PC-9 (cell line): ENCODE measurements at regions not wholly inside any gene's neighbourhood (a gene's known extent, or its start where the extent isn't known, plus 50 kb on each side); places are given as distances from the start of the nearest gene placed in this dataset.

Experiments used
- BruUV-seq: library from RNA; stranded (reverse); fragments of 400-500 nt; replicated peaks from 2 replicates; lab custom pipeline; 2021; lab: Mats Ljungman, UMichigan
- CTCF ChIA-PET: fragments of 300-600 bp; sonication (Branson Sonifier 250); formaldehyde crosslinking; loops from one replicate; lab custom pipeline; 2022; ENCODE audit warnings: antibody characterized with exemption; lab: Charles Lee
- POLR2A ChIA-PET: fragments of 300-600 bp; sonication (Branson Sonifier 250); formaldehyde crosslinking; loops from one replicate; lab custom pipeline; 2022; ENCODE audit warnings: antibody characterized with exemption; ENCODE audit not compliant: unreplicated experiment; lab: Charles Lee
- DNase-seq, 2 experiments: peaks; one replicate each; pipeline versions ENCODE4 v3.0.0 to v3.0.0-alpha.2; 2015 to 2022; ENCODE audit warnings: mixed read lengths in 1 of 2
- H2AFZ ChIP-seq: fragments of 200-600 bp; sonication (generic); 2 replicates; pipeline ENCODE4 v1.8.1; 2017; ENCODE audit warnings: antibody characterized with exemption
- H3F3A ChIP-seq: fragments of 200-600 bp; sonication (generic); 2 replicates; pipeline ENCODE4 v1.8.1; 2017; ENCODE audit warnings: antibody characterized with exemption, mild to moderate bottlenecking, low read depth; ENCODE audit not compliant: insufficient read depth
- H3K27ac ChIP-seq: fragments of 200-600 bp; sonication (generic); 2 replicates; pipeline ENCODE4 v1.6.1; 2016; ENCODE audit warnings: mixed run types
- H3K27me3 ChIP-seq: fragments of 200-600 bp; sonication (generic); 2 replicates; pipeline ENCODE4 v1.6.1; 2016; ENCODE audit warnings: low read depth, mixed run types; ENCODE audit not compliant: insufficient read depth
- H3K36me3 ChIP-seq: fragments of 200-600 bp; sonication (generic); 2 replicates; pipeline ENCODE4 v1.6.1; 2016; ENCODE audit warnings: low read depth, mixed run types
- H3K4me1 ChIP-seq: fragments of 200-600 bp; sonication (generic); replicated peaks from 2 replicates; pipeline ENCODE4 v1.6.1; 2016; ENCODE audit warnings: mixed run types; ENCODE audit not compliant: insufficient read depth
- H3K4me2 ChIP-seq: fragments of 200-600 bp; sonication (generic); 2 replicates; pipeline ENCODE4 v1.6.1; 2017; ENCODE audit warnings: mixed run types
- H3K4me3 ChIP-seq: fragments of 200-600 bp; sonication (generic); 2 replicates; pipeline ENCODE4 v1.6.1; 2016; ENCODE audit warnings: mixed run types
- H3K79me2 ChIP-seq: fragments of 200-600 bp; sonication (generic); 2 replicates; pipeline ENCODE4 v1.6.1; 2017; ENCODE audit warnings: low read depth, mixed run types
- H3K9me2 ChIP-seq: fragments of 200-600 bp; sonication (generic); 2 replicates; pipeline ENCODE4 v1.8.1; 2017; ENCODE audit warnings: mild to moderate bottlenecking; ENCODE audit not compliant: insufficient read depth
- H3K9me3 ChIP-seq: fragments of 200-600 bp; sonication (generic); 2 replicates; pipeline ENCODE4 v1.8.1; 2016; ENCODE audit warnings: low read depth; ENCODE audit not compliant: insufficient read depth
- H4K20me1 ChIP-seq: fragments of 200-600 bp; sonication (generic); 2 replicates; pipeline ENCODE4 v1.8.1; 2017; ENCODE audit not compliant: insufficient read depth
- CTCF ChIP-seq: fragments of 200-600 bp; sonication (generic); conservative IDR thresholded peaks from 2 replicates; pipeline ENCODE4 v1.6.1; 2017; ENCODE audit warnings: mixed run types, antibody characterized with exemption, mild to moderate bottlenecking, moderate library complexity
- EZH2 ChIP-seq: fragments of 200-600 bp; sonication (generic); IDR thresholded peaks from 2 replicates; pipeline ENCODE4 v1.8.0; 2017; ENCODE audit warnings: antibody characterized with exemption, low read depth
- intact Hi-C: fragments of 100-400 bp; cut with micrococcal nuclease; formaldehyde crosslinking; loops from one replicate; pipeline ENCODE4 v1.10.0; 2022; ENCODE audit not compliant: unreplicated experiment

- BruUV-seq, result no TSS peak
- no peaks in the 10 kb centered on the region for H3K9me3 ChIP-seq
- H3K36me3 ChIP-seq, result no peaks in the 10 kb centered on the region
- H3K4me3 ChIP-seq, result no peak overlapping the region
- H3K4me1 ChIP-seq, result no peaks in the 10 kb centered on the region
- H3F3A ChIP-seq, result no peaks in the 10 kb centered on the region
- intact Hi-C loops, result no loop called here
- H3K27me3 ChIP-seq, result no peaks in the 10 kb centered on the region
- no peak overlapping the region for H2AFZ ChIP-seq
- POLR2A ChIA-PET, result no interaction called here
- no peaks in the 10 kb centered on the region for H3K79me2 ChIP-seq
- no peaks in the 10 kb centered on the region for H3K9me2 ChIP-seq
- TF ChIP-seq CTCF, result no peak
- TF ChIP-seq EZH2, result no peak
- no peak overlapping the region for H3K27ac ChIP-seq
- DNase-seq, result no peak
- CTCF ChIA-PET, result no interaction called here
- no peak overlapping the region for H3K4me2 ChIP-seq
- no peaks in the 10 kb centered on the region for H4K20me1 ChIP-seq
Measured at GRCh38 chr11:82458761-82459160, 274.9 kb downstream of the FAM181B start.

- H3K9me3 ChIP-seq, result no peaks in the 10 kb centered on the region
- H3K79me2 ChIP-seq, result no peaks in the 10 kb centered on the region
- H3K9me2 ChIP-seq, result no peaks in the 10 kb centered on the region
- no peak overlapping the region for H2AFZ ChIP-seq
- no peak overlapping the region for H3K27ac ChIP-seq
- H3F3A ChIP-seq, result no peaks in the 10 kb centered on the region
- H3K4me1 ChIP-seq, result no peaks in the 10 kb centered on the region
- H4K20me1 ChIP-seq, result no peaks in the 10 kb centered on the region
- ChIA-PET CTCF (no interaction called here), POLR2A (no interaction called here)
- BruUV-seq, result no TSS peak
- TF ChIP-seq EZH2 (no peak), CTCF (no peak)
- no peaks in the 10 kb centered on the region for H3K27me3 ChIP-seq
- no peak for DNase-seq
- no peak overlapping the region for H3K4me3 ChIP-seq
- H3K36me3 ChIP-seq, result no peaks in the 10 kb centered on the region
- intact Hi-C loops, result no loop called here
- H3K4me2 ChIP-seq, result no peak overlapping the region
Measured at GRCh38 chr11:82458147-82458546, 275.5 kb downstream of the FAM181B start.

GRCh38 chr11:82450996-82451395 lies 282.7 kb downstream of the FAM181B start:
- Histone ChIP-seq H3K4me2 (no peak overlapping the region), H3K79me2 (no peaks in the 10 kb centered on the region), H3K36me3 (no peaks in the 10 kb centered on the region), H3K27me3 (no peaks in the 10 kb centered on the region), H3K4me1 (no peaks in the 10 kb centered on the region), H3K4me3 (no peak overlapping the region), H3K9me2 (no peaks in the 10 kb centered on the region), H3K9me3 (no peaks in the 10 kb centered on the region), H2AFZ (no peak overlapping the region), H3F3A (no peaks in the 10 kb centered on the region), H3K27ac (no peak overlapping the region), H4K20me1 (no peaks in the 10 kb centered on the region)
- POLR2A ChIA-PET, result no interaction called here
- intact Hi-C loops, result no loop called here
- CTCF ChIA-PET, result no interaction called here
- no TSS peak for BruUV-seq
- DNase-seq, result no peak
- TF ChIP-seq CTCF, result no peak
- TF ChIP-seq EZH2, result no peak
